GM19467 (cell line): ENCODE measurements at regions not wholly inside any gene's neighbourhood (a gene's known extent, or its start where the extent isn't known, plus 50 kb on each side); places are given as distances from the start of the nearest gene placed in this dataset.
"Not testable (repeated sequence)": the region's sequence is repeated elsewhere in the genome, so short reads cannot be mapped to it uniquely, and the experiment has no call there.

Experiments
- ATAC-seq: cut with Tn5 transposase; IDR thresholded peaks from one replicate; pipeline ENCODE4 v1.9.1; 2021; ENCODE audit warnings: mild to moderate bottlenecking, moderate library complexity; ENCODE audit not compliant: unreplicated experiment

GRCh38 chr5:174532455-174533453 lies 191.6 kb upstream of the MSX2 start:
- no peak for ATAC-seq

GRCh38 chr5:174533751-174534241 lies 190.6 kb upstream of the MSX2 start:
- no peak for ATAC-seq

GRCh38 chr5:174535669-174536068 lies 188.7 kb upstream of the MSX2 start:
- ATAC-seq = no peak

- not testable (repeated sequence) for ATAC-seq
These were observed 184.6 kb upstream of the MSX2 start for GRCh38 chr5:174539823-174540222.

- no peak for ATAC-seq
These were observed 182.3 kb upstream of the MSX2 start for GRCh38 chr5:174542037-174542436.

- no peak for ATAC-seq
These were observed 181.9 kb upstream of the MSX2 start for GRCh38 chr5:174542471-174542870.

- no peak for ATAC-seq
These were observed 178.5 kb upstream of the MSX2 start for GRCh38 chr5:174545926-174546325.

GRCh38 chr5:174547814-174548213 lies 176.6 kb upstream of the MSX2 start:
- ATAC-seq = no peak

GRCh38 chr5:174549254-174549653 lies 175.1 kb upstream of the MSX2 start:
- no peak for ATAC-seq

- ATAC-seq = no peak
These were observed 174.4 kb upstream of the MSX2 start for GRCh38 chr5:174550026-174550425.

- no peak for ATAC-seq
These were observed 172.0 kb upstream of the MSX2 start for GRCh38 chr5:174552428-174552827.

GRCh38 chr5:174553556-174553955 lies 170.8 kb upstream of the MSX2 start:
- no peak for ATAC-seq

- ATAC-seq = no peak
These were observed 168.7 kb upstream of the MSX2 start for GRCh38 chr5:174555726-174556125.

GRCh38 chr5:174556756-174557155 lies 167.6 kb upstream of the MSX2 start:
- no peak for ATAC-seq

- no peak for ATAC-seq
These were observed 166.2 kb upstream of the MSX2 start for GRCh38 chr5:174558190-174558589.

GRCh38 chr5:174559141-174559540 lies 165.2 kb upstream of the MSX2 start:
- no peak for ATAC-seq

GRCh38 chr5:174559566-174560090 lies 164.8 kb upstream of the MSX2 start:
- ATAC-seq = no peak

GRCh38 chr5:174560861-174561260 lies 163.5 kb upstream of the MSX2 start:
- no peak for ATAC-seq

GRCh38 chr5:174563040-174563439 lies 161.3 kb upstream of the MSX2 start:
- ATAC-seq = not testable (repeated sequence)

GRCh38 chr5:174563899-174564298 lies 160.5 kb upstream of the MSX2 start:
- ATAC-seq = no peak

- ATAC-seq = no peak
These were observed 156.8 kb upstream of the MSX2 start for GRCh38 chr5:174567506-174568141.

GRCh38 chr5:174570662-174571061 lies 153.7 kb upstream of the MSX2 start:
- no peak for ATAC-seq
